HG02678 (cell line): ENCODE measurements at regions not wholly inside any gene's neighbourhood (a gene's known extent, or its start where the extent isn't known, plus 50 kb on each side); places are given as distances from the start of the nearest gene placed in this dataset.

ENCODE experiments used
- ATAC-seq: cut with Tn5 transposase; IDR thresholded peaks from one replicate; pipeline ENCODE4 v1.9.1; 2021; ENCODE audit warnings: mild to moderate bottlenecking, moderate library complexity; ENCODE audit not compliant: unreplicated experiment

DNA sequence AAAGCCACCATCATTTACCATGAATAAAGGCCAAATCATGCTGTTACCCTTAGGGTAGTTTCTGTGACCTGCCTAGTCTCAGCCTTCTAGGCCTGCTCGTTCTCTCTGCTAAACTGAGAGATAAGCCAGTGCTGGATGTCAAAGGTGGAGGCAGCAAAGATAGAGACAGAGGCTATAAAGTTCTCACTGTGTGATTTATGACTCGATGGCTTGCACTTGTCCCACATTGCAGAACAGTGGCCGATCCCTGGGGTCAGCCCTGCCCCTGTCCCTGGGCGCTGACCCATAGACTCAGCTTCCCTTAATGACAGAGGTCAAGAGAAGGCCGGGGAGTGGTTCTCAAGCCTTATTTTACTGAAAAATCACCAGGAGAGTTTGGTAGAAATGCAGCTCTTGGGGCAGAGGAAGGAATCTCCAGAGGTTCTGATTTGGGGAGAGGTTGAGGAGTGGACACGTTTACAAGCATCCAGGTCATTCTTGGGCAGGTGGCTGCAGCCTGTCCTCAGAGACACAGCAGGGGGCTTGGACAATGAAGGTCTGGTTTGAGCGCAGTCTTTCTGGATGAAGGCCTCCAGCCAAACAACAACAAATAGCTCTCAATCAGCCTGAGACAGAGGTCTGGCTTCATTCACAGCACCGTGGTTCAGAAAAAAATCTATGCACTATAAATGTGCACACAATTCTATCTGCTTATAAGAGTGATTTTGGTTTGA, 143.5 kb downstream of the ACKR3 start:
- no peak for ATAC-seq

GRCh38 chr2:236714080-236714479, 144.5 kb downstream of the ACKR3 start:
- no peak for ATAC-seq

GRCh38 chr2:236715077-236715476, 145.5 kb downstream of the ACKR3 start:
- no peak for ATAC-seq

- ATAC-seq = no peak
Observed at GRCh38 chr2:236715491-236715961, 145.9 kb downstream of the ACKR3 start.

GRCh38 chr2:236717120-236717519, 147.5 kb downstream of the ACKR3 start:
- no peak for ATAC-seq

- no peak for ATAC-seq
Observed at GRCh38 chr2:236717729-236718128, 148.1 kb downstream of the ACKR3 start.

DNA sequence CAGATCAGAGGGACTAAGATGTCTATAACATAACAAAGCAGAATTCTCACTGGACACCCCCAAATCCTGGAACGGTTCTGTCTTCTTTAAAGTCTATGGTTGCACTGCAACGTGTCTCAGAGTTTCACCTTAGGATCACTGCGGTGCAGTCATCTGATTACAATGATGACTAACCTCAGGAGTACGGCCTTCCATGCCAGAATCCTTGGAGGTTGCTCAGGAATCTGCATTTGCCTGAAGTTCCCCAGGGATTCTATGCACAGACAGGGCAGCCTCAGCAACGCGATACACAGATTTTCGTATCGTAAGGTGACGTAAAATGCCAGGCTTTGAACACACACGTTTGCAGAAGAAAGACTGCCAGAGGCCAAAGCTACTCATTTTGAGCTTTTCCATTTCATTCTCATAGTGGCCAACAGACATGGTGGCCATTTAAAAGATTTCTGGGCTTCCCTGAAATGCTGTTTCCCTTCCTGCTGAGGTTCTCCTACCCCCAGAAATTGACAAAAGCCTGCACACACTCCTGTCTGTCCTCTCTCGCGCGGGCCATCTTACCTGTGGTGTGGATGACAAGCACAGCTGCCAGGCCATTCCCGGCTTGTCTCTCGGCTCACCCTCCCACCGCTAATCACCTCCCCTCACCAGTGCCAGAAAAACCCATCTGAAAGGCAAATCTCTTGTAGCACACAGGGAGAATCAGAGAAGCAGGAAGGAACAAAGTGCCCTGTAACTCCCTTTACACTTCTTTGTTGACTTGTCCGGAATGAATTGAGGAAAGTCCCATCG, 148.8 kb downstream of the ACKR3 start:
- no peak for ATAC-seq

DNA sequence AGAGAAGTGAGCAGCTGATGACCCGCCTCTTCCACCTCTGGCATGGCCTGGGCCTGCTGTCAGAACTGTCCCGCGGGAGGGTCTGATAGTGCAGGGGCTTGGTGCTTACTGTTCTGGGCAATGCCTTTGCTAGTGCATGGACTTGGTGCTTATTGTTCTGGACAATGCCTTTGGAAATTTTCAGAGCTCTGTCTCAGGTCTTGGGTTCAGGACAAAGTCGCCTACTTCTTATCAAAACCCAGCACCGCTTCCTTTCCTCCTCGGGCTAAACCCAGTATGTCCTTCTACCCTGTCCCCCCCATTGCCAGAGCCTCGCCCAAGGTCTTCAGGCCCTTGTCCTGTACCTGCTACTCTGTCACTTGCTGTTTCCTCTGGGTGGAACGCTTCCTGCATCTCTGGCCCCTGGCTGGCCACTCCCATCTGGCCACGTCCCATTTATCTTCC, 149.6 kb downstream of the ACKR3 start:
- ATAC-seq = no peak

DNA sequence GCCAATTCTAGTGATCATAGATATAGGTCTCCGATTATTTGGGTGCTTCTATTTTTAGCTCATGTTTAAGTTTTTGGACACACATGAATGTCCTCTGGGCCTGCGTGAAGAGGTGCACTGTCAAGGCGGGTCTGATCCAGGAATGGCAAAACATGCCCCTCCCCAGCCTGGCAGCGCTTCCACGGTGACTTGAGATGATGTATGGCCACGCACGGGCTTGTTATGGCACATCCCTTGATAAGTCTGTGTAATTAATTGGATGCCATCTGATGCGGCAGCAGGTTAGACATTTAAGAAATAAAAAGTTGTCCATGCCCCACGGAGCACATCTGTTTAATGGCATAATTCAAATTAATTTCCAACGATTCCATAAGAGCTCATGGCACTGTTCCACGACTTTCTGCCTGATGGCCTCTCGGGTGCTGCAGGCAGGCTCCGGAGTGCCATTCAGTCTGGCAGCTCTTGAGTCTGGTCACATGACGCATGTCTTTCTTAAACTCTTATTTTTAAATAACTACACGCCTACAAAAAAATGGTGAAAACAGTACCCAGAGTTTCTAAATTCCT, 151.4 kb downstream of the ACKR3 start:
- ATAC-seq = no peak

DNA sequence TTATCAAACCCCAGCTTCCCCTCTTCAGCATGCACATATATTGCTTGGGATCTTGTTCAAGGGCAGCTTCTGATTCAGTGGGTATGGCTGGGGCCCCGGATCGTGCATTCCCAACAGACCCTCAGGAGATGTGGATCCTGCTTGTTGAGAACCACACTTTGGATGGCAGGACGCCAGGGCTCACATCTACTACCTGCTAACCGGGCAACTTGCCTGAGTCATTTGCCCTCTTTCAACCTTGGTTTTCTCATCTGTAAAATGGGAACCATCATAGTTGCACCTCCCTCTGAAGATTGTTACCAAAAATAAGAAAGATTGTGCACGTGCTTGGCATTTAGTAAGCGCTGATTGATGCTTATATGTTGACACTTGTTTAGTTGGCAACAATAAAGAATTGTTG, 154.6 kb downstream of the ACKR3 start:
- no peak for ATAC-seq

DNA sequence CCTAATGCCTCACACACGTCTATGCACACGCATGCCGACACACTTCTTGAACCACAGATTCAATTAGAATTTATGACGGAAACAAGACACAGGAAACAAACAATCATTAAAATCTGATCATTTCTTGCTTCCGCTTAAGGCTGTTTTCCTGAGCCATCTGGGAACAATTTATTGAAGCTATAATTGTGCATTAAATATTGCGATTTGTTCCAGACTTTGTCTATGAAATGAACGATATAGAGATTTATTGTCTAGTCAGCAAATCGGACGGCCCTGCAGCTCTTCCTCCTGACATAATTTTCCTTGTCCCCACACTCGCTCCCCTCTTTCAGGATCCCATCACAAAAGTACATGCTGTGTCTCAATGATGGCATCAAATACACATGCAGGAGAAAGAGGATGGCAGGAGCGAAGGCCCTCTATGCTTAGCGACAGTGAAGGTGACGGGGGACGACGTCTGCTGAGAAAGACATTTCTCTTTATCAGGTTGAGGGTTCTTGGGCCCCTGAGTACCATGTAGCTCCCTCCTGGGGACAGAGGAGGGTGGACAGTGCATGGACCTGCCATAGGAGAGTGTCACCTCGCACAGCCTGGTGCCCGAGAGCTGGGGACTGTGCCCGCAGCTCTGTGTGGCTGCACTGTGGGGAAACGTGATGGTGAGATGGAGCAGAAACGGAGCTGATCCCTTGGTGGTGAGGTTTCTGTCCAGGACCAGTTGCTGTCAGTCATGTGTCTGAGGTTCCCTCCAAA, 157.3 kb downstream of the ACKR3 start:
- no peak for ATAC-seq

GRCh38 chr2:236728916-236729670, 159.5 kb downstream of the ACKR3 start:
- ATAC-seq = no peak

GRCh38 chr2:236730393-236730792, 160.8 kb downstream of the ACKR3 start:
- ATAC-seq = no peak

- no peak for ATAC-seq
Observed at GRCh38 chr2:236731767-236732580, 162.3 kb downstream of the ACKR3 start.

DNA sequence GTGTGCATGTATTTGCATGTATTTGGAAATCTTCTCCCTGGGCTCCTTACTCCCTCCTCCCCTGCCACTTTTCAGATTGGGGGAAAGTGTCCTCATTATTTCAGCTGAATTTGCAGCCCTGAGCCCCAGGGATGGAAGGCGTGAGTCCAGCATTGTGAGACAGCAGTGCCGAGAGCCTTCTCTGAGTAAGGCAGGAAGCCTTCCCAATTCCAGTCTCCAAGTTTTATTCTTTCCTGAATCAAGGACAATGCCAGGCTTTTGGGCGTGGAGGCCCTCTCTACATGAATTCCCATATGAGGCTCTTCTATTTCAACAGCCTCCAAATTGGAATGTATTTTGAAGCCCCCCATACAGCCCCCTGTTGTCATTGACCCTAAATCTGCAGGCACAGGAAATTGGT, 163.5 kb downstream of the ACKR3 start:
- ATAC-seq = no peak

DNA sequence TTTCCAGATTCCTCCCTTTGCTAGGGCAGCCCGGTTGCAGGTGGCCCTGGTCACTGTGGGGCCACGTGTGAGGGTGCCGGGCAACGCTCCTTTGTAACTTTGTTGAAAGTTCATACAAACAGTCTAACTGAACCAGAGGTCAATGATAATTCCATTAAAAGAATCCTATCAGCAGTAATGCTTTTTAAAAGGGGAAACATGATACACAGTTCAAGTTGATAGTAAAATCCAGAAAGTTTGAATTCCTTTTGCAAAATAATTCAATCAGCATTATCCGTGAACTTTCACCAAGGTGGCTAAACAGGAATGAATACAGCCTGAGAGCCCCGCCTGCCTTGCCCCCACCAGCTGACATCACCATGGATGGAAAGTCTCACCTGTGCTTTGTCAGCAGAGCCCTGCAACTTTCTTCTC, 166.2 kb downstream of the ACKR3 start:
- no peak for ATAC-seq

DNA sequence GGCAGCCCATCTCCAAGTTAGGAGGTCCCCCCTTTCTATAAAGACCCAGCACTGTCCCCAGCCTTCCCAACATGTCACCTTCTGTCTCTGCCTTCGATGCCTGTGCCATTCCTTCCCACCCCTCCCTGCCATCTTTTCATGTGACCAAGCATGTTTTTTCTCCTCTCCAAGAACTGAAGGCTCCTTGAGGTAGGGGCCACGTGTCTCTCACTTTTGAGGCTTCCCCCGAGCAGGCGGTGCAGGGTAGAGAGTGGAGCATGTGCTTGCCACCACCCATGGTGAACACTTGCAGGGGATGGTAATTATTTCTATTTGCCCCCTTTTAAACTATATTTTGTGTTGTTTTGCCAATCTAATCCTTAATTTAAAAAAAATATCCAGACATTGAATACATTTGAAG, 168.4 kb downstream of the ACKR3 start:
- no peak for ATAC-seq

- no peak for ATAC-seq
Observed at GRCh38 chr2:236738896-236739295, 169.3 kb downstream of the ACKR3 start.

GRCh38 chr2:236739663-236740062, 170.0 kb downstream of the ACKR3 start:
- no peak for ATAC-seq

DNA sequence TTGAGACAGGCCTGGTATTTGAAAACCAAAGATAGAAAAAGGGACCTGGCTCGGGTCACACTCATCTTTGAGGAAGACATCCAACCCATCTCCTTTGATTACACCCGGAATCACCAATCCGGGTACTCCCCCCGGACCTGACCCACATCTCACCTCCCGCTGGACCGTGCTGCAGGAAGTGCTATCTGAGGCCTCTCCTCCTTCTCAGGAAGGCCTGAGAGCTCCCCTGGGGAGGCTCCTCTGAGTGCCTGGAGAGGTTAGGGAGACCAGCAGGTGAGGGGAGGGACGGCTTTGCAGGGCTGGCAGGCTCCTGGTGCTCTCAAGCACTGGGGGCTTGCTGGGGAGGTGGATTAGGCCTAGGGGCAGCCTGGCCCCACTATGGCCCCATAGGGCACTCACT, 170.9 kb downstream of the ACKR3 start:
- no peak for ATAC-seq
